HG03097 (cell line): ENCODE measurements at regions not wholly inside any gene's neighbourhood (a gene's known extent, or its start where the extent isn't known, plus 50 kb on each side); places are given as distances from the start of the nearest gene placed in this dataset.

Source experiments
- ATAC-seq: cut with Tn5 transposase; IDR thresholded peaks from one replicate; pipeline ENCODE4 v1.9.1; 2021; ENCODE audit not compliant: unreplicated experiment, low FRiP score

DNA sequence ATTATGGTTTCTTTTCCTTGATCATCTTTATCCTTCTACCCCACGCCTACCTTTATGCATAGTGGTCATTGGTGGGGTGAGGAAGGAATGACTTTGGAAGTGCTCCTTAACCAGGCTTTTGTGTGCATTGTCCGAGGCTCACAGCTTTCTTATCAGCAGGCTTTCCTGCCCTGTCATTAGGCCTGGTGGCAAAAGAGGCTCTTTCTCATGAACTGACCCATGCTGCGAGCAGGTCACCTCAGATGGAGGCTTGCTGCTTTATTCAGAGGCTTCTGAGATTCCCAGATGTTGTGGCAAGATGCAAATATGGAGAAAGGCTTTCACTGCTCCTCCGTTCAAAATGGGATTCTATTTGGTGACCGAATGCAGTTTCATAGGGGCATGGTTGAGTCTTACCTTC lies 57.4 kb upstream of the DMRTA1 start:
- ATAC-seq = no peak

GRCh38 chr9:22392523-22392922 lies 54.1 kb upstream of the DMRTA1 start:
- ATAC-seq = no peak

- no peak for ATAC-seq
Observed at GRCh38 chr9:22395687-22396141, 50.9 kb upstream of the DMRTA1 start.
